ENCODE measurements at regions not wholly inside any gene's neighbourhood (a gene's known extent, or its start where the extent isn't known, plus 50 kb on each side); places are given as distances from the start of the nearest gene placed in this dataset.
"Not testable (repeated sequence)": the region's sequence is repeated elsewhere in the genome, so short reads cannot be mapped to it uniquely, and the experiment has no call there.

DNA sequence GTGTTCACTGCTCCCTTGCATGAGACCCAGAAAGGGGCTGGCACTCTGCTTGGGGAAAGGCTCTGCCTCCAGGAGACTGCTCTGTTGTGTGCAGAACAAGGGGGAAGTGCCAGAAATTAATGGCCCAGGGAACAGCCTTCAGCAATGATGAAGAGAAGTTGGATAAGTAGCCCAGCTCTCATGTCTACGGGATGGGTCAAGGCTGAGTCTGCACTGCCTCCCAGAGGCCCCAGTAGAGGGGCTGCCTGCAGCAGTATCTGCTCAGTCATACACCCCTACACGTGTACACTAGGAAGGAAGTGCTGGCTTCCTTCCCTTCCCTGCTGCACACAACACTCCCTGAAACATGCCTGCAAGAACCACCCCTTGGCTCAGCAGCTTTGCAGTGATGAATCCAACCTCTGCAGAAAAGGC, 54.6 kb upstream of the URI1 start:
- DNase-seq (ENCODE audit: low read depth, low spot score) = no peak
- H3K4me3 ChIP-seq (ENCODE audit: low read depth, low read length) = no peak overlapping the region
- TF ChIP-seq, protein P1, sequence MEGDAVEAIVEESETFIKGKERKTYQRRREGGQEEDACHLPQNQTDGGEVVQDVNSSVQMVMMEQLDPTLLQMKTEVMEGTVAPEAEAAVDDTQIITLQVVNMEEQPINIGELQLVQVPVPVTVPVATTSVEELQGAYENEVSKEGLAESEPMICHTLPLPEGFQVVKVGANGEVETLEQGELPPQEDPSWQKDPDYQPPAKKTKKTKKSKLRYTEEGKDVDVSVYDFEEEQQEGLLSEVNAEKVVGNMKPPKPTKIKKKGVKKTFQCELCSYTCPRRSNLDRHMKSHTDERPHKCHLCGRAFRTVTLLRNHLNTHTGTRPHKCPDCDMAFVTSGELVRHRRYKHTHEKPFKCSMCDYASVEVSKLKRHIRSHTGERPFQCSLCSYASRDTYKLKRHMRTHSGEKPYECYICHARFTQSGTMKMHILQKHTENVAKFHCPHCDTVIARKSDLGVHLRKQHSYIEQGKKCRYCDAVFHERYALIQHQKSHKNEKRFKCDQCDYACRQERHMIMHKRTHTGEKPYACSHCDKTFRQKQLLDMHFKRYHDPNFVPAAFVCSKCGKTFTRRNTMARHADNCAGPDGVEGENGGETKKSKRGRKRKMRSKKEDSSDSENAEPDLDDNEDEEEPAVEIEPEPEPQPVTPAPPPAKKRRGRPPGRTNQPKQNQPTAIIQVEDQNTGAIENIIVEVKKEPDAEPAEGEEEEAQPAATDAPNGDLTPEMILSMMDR (IDR thresholded peaks at IDR 0.05; ENCODE audit: insufficient read depth, low read length, missing control alignments) = no peak
- ChIA-PET POLR2A (no interaction called here), CTCF (interaction anchor here (0.7 to 1.6 kb wide), 2 partner anchors 12 to 14 kb away, joined by 3 to 8 read pairs; no protein-coding TSS in a partner anchor)

DNA sequence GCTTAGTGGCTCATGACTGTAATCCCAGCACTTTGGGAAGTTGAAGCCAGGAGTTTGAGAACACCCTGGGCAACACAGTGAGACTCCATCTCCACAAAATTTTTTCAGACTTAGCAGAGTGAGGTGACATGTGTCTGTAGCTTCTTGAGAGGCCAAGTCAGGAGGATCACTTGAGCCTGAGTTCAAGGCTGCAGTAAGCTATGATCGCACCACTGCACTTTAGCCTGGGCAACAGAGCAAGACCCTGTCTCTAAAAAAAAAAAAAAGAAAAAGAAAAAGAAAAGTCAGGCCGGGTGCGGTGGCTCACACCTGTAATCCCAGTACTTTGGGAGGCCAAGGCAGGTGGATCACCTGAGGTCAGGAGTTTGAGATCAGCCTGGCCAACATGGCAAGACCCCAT, 54.0 kb upstream of the URI1 start:
- CTCF ChIA-PET = interaction anchor here (0.7 to 1.6 kb wide), 2 partner anchors 13 to 15 kb away, joined by 3 to 8 read pairs; no protein-coding TSS in a partner anchor
- DNase-seq (ENCODE audit: low read depth, low spot score); POLR2A ChIA-PET; H3K4me3 ChIP-seq (ENCODE audit: low read depth, low read length): not testable (repeated sequence)

DNA sequence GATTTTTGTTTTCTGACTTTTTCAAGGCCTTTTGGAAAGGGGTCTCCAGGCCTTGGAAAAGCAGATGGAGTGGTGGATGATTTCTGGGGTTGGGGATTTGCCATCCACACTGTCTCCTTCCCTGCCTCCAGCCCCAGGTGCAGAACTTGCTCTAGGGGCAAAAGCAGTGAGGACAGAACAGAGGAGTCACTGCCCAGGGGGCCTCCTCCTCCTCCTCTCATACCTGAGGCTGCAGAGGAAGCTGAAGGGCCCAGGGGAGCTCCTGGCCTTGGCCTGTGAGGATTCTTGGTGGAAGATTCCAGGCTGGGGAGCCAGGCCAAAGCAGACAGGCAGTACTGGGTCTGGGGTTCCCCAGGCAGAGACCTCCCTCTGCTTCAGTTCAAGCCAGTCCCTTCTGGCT, 52.3 kb upstream of the URI1 start:
- TF ChIP-seq, protein P1 (IDR thresholded peaks at IDR 0.05; ENCODE audit: insufficient read depth, low read length, missing control alignments) = no peak
- ChIA-PET CTCF (interaction anchor here (0.7 kb wide), 1 partner anchor 128 kb away, joined by 3 read pairs; no protein-coding TSS in a partner anchor), POLR2A (no interaction called here)
- no peak overlapping the region for H3K4me3 ChIP-seq (ENCODE audit: low read depth, low read length)
- DNase-seq (ENCODE audit: low read depth, low spot score) = no peak

DNA sequence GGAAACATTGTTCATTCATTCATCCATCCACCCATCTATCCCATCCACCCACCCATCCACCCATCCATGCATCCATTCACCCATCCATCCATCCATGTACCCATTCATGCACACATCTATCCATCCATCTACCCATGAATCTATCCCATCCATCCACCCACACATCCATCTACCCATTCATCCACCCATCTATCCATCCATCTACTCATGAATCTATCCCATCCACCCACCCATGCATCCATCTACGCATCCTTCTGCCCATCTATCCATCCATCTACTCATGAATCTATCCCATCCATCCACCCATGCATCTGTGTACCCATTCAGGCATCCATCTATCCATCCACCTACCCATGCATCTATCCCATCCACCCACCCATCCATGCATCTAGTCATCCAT, 51.6 kb upstream of the URI1 start:
- no peak for DNase-seq (ENCODE audit: low read depth, low spot score)
- CTCF ChIA-PET = interaction anchor here (0.7 kb wide), 1 partner anchor 128 kb away, joined by 3 read pairs; no protein-coding TSS in a partner anchor
- POLR2A ChIA-PET = no interaction called here
- no peak overlapping the region for H3K4me3 ChIP-seq (ENCODE audit: low read depth, low read length)
- TF ChIP-seq, protein P1 (IDR thresholded peaks at IDR 0.05; ENCODE audit: insufficient read depth, low read length, missing control alignments) = no peak

Measured in AG04449 (cell line).